Eye (tissue), 1 donor: ENCODE measurements at regions not wholly inside any gene's neighbourhood (a gene's known extent, or its start where the extent isn't known, plus 50 kb on each side); places are given as distances from the start of the nearest gene placed in this dataset.

Source experiments
- DNase-seq: peaks from one replicate; pipeline ENCODE4 v3.0.0-alpha.2; 2015

DNA sequence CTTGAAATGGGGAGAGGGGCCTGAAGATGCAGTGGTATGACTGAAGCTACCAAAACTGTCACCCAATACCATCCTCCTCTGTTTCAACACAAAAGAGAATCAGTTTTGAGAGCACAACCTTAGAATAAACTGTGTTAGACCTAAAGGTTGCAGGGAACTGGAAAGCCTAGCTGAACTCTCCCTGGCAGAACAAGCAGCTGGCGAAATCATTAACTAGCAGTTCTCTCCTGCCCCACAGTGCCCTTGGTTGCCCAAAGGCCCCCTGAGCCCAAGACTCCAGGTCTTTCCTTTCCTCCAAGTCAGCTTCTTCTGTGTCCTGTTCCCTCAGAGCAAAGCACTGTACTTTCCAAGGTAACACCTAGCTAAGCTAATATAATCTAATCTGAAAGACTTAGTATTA, 135.4 kb upstream of the SLC30A5 start:
- DNase-seq: no peak

- no peak for DNase-seq
Observed at GRCh38 chr5:68960456-68960855, 133.4 kb upstream of the SLC30A5 start.

DNA sequence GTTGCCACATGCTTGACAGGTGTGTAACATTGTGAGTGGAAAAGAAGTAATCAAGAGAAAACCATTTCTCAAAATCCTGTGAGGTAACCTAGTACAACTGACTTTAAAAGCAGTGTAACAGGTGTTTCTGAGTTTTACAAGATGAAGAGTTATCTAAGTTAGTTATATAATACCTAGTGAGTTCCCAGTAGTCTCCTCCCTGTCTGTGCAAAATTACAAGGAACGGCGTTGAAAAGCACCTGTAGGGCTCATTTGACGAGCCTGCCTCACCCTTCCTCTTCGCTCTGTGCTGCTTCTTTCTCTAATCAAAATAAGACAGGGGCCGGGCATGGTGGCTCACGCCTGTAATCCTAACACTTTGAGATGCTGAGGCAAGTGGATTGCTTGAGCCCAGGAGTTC, 132.9 kb upstream of the SLC30A5 start:
- DNase-seq: no peak

DNA sequence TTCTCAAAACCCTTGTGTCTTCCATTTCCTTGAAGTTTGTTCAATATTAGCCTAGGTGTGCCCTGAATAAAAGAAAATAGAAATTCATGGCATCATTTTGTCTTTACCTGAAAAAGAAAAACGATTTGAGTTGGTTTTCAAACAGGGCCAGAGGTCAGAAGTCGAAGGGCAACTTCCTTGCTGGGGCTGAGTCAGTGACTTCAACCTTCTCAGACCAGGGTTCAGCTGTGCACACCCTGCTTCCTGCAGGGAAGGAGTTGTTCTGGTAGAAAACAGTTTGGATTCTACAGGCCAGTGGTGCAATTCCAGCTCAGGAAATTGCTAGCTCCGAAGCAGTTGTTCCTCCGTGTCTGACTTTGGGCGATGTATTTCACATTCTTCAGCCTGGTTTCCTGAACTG, 132.1 kb upstream of the SLC30A5 start:
- DNase-seq: no peak

GRCh38 chr5:68962757-68963484, 130.9 kb upstream of the SLC30A5 start:
- DNase-seq: peak; percentile 87

DNA sequence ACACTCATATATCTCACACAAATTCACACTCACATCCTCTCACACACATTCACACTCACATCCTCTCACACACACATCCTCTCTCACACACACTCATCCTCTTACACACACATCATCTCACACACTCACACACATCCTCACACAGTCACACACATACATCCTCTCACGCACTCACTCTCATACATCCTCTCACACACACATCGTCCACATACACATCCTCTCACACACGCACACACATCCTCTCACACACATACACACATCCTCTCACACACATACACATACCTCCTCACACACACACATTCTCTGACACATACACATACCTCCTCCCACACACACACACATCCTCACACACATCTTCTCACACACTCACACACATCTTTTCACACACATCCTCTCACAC, 129.1 kb upstream of the SLC30A5 start:
- no peak for DNase-seq

DNA sequence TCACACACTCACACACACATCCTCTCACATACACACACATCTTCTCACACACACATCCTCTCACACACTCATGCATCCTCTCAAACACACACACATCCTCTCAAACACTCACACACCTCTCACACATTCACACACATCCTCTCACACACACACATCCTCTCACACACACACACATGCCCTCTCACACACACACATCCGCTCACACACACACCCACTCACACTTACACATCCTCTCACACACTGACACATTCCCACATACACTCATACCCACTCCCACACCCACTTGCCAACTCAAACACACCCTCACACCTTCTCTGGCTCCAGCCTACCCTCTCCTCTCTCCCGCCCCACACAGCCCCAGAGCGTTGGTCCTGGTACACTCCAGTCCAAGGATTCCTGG, 127.9 kb upstream of the SLC30A5 start:
- DNase-seq: no peak

GRCh38 chr5:68966596-68966995, 127.2 kb upstream of the SLC30A5 start:
- no peak for DNase-seq

DNA sequence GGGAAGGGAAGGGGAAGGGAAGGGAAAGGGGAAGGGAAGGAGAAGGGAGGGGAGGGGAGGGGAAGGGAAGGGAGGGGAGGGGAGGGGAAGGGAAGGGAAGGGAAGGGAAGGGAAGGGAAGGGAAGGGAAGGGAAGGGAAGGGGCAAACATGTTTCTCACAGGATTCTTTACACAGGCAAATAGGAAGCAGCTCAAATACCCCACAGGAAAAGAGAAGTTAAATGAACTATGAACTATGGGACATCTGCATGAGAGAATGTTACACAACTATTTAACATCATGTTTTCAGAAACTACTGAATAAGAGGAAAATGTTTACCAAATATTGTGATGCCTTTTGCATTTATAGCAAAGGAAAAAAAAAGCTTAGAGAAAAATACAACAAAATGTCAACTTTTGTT, 125.4 kb upstream of the SLC30A5 start:
- DNase-seq: no peak

DNA sequence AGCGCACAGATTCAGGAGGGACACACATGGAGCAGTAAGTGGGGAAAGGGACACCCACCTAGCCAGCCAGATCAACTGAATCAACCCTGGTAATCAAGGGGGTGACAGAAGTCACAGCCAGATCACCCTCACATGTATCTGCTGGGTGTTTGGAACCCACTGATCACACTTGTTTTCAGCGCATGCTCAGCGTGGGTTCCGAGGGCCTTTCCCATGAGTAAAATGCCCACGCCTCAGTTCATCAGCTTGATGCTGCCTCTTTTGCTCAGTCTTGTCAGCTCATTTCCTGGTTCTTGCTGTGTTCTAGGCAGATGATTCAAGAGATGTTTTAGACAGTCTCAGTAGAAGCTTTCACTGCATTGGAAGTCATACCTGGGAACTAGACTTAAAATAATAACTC, 123.2 kb upstream of the SLC30A5 start:
- no peak for DNase-seq

- DNase-seq: no peak
Observed at GRCh38 chr5:68973696-68974095, 120.1 kb upstream of the SLC30A5 start.

DNA sequence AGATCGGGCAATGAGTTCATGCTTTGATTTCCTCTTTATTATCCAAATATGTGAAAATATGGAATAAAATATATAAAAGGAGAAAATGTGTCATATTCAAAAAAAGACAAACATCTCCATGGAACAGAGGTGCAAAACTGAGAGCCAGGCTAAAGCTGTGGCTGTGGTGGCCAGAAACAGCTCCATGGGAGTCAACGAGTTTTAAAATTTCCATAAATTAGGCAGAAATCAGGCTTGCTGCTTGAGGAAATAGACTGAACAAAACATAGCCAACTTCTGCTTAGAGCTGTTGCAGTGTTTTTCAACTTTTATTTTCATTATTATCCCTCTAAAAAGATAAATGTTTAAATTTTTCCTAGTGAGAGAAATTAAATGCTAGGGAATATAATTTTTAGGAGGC, 110.8 kb upstream of the SLC30A5 start:
- no peak for DNase-seq

GRCh38 chr5:68983959-68984358, 109.9 kb upstream of the SLC30A5 start:
- no peak for DNase-seq

GRCh38 chr5:68991279-68992084, 102.3 kb upstream of the SLC30A5 start:
- DNase-seq: no peak

- DNase-seq: no peak
Observed at GRCh38 chr5:68994645-68995044, 99.2 kb upstream of the SLC30A5 start.

GRCh38 chr5:68995845-68996545, 97.8 kb upstream of the SLC30A5 start:
- no peak for DNase-seq

DNA sequence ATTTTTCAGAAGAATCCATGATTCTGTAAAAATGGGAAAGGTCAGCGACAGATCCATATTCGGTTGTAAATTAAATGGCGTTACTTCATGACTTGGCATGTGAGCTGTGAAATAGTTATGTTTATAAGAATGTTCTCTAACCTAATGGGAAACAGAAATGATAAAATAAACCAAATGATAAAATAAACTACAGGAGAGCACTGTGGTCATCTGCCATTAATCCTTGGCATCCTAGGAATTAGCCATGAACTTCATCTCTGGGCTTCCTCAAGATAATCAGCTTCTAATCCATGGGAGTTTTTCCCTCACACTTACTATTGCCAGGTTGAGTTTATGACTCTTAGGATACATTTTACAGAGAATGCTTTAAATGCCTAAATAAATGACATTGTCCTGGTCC, 94.6 kb upstream of the SLC30A5 start:
- no peak for DNase-seq

DNA sequence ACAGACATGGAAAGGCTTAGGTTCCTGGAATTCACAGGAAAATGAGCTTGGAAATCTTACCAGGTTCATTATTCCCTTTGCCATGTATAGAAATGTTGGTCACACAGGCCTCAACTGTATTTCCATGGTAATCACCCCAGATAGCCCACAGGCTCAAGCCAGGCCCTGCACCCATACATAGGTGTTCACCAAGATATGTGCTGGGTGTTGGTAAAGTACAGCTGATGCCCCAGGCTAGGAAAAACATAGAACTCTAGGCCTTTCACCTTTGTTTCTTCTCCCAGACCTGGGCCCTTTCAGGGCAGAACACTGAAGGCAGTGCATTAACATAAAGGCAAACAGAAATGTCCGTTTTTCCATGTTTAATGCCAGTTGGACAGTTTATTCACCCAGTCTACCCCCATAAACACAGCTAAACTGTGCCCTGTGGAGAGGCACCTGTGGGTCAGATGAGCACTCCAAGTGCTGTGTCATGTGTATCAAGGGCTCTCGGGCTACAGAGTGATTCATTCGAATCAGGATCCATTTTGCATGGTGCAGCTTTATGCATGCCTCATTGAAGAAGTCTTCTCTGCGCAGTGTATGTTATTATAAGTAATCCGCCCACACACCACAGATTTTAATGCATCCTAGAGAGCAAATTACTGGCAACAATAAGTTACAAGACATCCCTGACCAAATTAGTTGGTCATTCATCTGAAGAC, 93.4 kb upstream of the SLC30A5 start:
- no peak for DNase-seq

- DNase-seq: no peak
Observed at GRCh38 chr5:69000949-69001348, 92.9 kb upstream of the SLC30A5 start.

DNA sequence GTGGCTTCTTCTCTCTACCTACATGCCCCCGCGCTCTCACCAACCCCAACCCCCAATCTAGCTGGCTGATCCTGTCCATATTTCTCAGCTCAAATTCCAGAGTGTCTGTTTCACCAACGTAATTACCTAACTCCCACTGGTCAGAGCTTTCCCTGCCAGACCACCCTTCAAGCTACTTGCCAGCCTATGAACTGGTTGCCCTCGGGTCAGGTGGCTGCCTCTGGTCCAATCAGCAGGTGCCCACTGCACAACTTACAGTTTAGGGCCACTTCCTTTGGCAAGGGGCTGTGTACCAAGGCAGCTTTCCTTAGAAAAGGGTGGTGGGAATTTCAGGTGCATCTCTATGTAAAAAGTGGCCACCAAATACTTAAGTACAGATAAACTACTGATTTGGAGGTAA, 92.2 kb upstream of the SLC30A5 start:
- no peak for DNase-seq

- no peak for DNase-seq
Observed at GRCh38 chr5:69004127-69004526, 89.7 kb upstream of the SLC30A5 start.

GRCh38 chr5:69004676-69005075, 89.1 kb upstream of the SLC30A5 start:
- DNase-seq: no peak

DNA sequence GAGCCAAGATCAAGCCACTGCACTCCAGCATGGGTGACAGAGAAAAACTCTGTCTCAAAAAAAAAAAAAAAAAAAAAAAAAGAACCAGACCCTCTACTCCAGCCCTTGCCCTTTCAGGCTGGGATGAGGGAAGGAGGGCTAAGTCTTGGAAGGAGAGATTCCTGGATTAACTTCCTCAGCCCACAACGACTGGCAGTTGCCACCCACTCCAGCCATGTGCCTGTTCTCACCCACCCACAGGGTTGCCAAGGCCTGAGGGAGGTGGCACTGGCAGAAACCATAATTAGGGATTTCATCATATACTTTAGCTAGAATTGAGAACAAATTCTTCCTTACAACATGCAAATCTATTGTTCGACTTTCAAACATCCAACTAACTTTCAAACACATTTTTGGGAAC, 87.8 kb upstream of the SLC30A5 start:
- DNase-seq: no peak
